Fibroblast of upper back skin (primary cell): ENCODE measurements at regions not wholly inside any gene's neighbourhood (a gene's known extent, or its start where the extent isn't known, plus 50 kb on each side); places are given as distances from the start of the nearest gene placed in this dataset.

Experiments used
- DNase-seq: peaks from one replicate; pipeline ENCODE4 v3.0.0-alpha.2; 2013

DNA sequence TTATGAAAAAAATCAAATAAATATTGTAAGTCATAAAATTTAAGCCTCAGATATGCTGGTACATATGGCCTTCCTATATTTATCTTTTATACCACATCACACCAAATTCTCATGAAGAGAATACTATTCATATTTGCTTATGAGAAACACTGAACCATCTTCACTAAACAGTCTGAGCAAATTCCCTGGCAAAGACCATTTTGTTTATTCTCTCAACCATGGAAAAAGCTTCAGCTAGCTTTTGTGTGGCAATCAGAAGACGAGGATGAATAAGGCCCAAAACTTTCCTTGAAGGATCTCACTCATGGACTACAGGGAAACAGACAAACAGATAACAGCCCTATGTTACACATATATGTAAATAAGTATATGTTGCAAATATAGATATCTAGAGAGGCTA lies 252.1 kb downstream of the TMX3 start:
- DNase-seq, result no peak

DNA sequence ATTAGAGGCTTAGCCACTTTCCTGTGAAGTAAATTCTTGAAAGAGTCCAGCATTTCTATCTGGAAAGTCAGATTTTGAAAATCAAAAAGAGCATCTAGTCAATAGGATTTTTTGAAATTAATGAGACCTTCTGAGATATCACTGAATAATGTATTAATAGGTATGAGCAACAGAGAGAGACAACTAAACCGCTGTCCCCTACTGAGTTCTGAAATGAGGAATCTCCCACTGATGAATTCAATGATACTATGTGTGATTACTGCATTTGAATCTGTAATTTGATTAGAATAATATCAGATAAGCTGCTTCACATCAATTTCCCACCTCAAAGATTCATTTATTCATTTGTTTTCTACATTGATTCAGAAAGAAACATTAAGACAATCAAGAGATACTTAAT lies 252.8 kb downstream of the TMX3 start:
- DNase-seq, result no peak

DNA sequence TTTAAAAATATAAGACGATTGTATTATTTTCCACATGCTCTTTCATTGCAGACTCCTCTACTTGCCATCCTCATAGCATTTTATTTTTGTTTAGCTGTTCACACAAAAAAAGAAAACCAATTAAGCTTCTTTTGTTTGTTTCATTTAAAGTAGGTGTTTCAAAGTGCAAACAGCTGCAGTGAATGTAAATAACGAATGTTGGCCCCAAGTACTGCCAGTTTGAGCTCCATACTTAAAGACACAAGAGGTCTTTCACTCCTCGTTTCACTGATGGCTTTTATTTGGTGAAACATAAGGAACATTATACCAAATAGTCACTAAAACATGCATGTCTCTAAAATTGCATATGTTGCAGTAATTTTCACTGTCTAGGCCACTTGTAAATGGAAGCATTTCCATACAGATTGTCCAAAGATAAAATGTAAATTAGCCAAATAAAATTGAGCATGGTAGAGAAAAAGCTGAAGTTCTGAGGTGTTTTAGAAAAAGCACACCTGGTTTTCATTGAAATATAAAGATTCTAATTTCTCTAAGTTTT lies 253.4 kb downstream of the TMX3 start:
- no peak for DNase-seq

DNA sequence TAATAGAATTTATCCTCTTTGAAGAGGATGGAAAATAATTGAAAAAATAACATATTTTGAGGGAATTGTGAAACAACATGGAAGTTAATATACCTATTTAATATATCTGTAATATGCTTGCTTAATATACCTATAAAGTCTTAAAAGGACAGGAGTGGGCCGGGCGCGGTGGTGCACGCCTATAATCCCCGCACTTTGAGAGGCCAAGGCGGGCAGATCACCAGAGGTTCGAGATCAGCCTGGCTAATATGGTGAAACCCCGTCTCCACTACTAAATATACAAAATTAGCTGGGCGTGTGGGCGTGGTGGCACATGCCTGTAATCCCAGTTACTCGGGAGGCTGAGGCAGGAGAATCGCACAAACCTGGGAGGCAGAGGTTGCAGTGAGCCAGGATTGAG lies 254.9 kb downstream of the TMX3 start:
- DNase-seq, result no peak

DNA sequence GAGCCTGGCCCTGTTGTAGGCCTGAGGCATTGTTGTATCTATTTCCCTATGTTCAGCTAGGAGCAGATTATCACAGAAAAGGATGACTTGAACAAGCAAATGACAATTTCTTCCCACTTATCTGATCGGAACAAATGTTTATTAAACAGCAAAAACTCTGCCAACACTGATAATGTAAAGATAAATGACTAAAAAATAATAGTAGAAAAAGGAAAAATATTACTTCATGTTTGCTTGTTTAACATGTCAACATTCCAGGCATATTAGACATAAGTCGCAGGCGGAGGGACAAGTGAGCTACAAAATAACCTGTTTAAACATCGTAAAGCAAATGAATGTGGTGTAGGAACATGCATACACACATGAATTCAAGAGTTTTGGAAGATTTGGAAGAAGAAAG lies 257.9 kb downstream of the TMX3 start:
- no peak for DNase-seq

DNA sequence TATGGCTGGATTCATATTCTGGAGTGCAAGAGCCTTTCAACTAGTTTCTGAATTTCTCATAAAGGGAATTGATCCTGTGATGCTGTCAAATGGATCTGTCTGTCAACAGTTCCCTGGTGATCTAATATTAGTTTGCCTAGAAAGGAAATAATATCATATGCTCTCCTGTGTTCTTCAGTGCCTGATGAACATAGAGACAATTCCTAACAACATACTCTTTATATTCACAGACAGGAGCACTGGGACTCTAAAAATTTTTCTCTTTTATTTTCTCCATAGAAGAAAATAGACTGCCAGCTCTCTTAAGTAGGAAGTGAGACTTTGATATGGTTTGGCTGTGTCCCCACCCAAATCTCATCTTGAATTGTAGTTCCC lies 259.7 kb downstream of the TMX3 start:
- no peak for DNase-seq

DNA sequence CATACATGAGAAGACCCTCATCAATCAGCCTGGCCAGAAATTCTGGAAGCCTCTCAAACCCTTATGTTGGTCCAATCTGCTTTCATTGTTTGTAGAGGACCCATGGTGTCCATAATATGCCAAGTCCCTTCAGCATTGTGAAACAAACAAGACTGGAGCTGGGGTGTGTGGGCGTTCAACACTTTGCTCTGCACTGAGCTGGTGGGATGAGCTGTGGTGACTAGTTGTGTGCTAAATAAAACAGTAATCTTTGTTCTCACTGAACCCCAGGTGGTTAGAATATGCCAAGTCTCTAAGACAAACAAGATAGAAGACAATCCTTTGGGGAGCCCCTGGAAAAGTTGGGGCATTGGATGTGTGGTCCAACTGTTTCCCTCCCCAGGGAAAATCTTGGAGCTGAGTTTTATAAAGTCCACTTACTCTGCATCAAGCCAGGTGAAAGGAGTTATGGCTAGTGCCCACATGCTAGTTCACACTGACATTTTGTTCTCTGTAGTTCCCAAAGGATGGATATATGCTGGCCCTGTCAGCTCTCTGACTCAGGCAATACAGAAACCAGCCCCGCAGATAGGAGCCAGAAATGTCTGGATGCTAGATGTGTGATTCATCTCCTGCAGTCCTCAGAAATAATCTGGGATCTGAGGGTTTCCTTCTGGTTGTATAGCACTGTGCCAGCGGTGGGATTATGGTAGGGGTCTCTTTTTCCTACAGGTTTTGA lies 260.2 kb downstream of the TMX3 start:
- peak; percentile 82 for DNase-seq

DNA sequence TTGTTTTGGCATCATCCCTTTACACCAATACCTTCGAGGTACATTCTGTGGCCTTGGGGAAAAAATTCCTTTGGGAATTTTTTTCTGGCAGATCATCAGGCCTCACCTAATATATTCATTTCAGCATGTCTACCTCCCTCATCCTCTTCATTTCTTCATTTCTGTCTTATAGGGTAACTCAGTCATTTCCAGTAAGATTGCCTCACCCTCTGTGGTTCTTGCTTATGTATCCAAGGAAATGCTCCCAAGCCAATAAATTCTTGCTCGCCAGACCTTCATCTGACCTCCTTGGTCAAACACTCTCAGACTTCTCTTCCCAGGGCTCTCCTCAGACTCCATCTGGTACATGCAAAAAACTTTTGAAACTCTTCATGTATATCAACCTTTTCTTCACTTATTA lies 265.6 kb downstream of the TMX3 start:
- peak; percentile 90 for DNase-seq

DNA sequence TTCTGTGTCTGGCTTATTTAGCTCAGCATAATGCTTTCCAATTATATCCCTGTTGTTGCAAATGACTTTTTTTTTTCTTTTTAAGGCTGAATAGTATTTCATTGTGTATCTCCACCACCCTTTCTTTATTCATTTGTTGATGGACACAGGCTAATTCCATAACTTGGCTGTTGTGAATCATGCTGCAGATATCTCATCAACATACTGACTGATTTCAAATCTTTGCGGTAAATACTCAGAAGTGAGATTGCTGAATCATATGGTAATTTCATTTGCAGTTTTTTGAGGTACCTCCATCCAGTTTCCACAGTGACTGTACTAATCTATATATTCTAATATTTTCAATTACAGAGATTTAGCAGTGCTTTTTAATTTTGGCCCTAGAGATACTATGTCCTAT lies 266.2 kb downstream of the TMX3 start:
- DNase-seq, result peak; percentile 84

DNA sequence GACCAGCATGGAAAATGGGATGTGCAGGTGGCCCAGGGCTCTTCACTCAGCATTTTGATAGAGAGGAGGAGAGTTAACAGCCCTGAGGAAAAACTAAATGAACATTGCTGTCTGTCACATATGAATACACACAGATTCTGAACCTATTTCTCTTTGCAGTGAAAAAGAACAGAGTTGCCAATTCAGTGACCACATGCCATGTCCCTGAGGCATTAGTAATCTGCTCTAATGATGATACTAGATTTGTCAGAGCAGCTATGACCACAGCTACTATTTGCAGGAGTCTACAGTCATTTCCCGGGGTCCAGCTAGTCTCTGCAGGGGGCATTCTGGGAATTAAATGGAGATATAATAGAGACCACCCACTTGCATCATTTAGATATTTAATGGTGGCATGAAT lies 267.6 kb downstream of the TMX3 start:
- DNase-seq, result peak; percentile 62

DNA sequence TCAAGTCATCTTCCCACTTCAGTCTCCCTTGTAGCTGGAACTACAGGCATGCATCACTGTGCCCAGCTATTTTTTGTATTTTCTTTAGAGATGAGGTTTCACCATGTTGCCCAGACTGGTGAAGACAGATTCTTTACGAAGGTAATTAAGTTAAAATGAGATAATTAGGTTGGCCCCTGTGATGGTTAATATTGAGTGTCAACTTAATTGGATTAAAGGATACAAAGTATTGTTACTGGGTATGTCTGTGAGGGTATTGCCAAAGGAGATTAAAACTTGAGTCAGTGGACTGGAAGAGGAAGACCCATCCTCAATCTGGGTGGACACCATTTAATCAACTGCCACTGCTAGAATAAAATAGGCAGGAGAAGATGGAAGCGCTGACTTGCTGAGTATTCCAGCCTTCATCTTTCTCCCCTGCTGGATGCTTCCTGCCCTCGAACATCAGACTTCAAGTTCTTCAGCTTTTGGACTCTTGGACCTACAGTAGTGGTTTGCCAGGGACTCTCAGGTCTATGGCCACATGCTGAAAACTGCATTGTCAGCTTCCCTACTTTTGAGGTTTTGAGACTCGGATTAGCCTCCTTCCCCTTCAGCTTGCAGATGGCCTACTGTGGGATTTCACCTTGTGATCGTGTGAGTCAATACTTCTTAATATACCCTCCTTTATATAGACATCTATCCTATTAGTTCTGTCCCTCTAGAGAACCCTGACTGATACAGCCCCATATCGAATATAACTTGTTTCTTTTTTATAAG lies 269.1 kb downstream of the TMX3 start:
- no peak for DNase-seq

DNA sequence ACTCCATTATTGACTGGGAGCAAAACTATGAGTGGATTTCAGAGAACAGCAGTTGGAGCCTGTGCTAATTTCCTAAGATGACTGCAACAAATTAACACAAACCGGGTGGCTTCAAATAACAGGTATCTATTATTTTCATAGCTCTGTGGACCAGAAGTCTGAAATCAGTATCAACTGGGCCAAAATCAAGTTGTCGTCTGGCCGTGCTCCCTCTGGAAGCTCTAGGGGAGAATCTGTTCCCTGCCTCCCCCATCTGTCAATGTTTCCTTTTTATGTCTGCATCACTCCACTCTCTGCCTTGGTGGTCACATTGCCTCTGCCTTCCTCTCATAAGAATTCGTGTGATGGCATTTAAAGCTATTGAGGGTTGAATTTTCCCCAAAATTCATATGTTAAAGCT lies 269.8 kb downstream of the TMX3 start:
- DNase-seq, result no peak

DNA sequence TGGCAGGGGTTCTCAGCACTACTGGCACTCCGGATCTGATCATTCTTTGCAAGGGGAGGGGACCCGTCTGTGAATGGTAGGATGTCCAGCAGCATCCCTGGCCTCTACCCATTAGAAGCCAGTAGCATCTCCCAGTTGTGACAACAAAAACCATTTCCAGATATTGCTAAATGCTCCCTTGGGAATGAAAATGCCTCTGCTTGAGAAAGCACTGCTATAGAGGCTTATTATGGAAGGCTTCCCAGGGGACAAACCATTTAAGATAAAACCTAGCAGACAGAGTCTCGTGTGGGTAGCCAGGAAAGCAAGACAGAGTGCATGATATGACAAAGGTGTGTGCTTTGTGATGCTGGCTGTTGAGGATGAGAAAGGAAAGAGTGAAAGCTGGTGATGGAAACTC lies 273.7 kb downstream of the TMX3 start:
- no peak for DNase-seq

DNA sequence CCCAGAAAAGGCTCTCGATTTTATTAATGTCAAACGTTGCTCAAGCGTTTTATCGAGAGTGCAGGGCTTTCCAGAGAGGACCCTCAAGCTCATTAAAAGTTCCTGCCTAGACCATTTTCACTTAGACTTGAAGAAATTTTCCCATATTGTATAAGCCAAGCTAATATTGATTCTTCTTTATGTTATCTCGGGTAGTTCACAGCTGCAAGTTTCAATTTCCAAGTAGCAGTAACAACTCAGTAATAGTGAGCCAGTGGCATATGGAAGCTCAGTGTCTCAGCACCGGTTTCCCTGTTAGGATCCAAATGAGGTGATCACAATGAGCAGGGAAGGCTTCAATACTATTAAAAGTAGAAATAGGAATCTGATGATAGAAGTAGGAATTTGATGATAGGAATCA lies 274.5 kb downstream of the TMX3 start:
- DNase-seq, result no peak

DNA sequence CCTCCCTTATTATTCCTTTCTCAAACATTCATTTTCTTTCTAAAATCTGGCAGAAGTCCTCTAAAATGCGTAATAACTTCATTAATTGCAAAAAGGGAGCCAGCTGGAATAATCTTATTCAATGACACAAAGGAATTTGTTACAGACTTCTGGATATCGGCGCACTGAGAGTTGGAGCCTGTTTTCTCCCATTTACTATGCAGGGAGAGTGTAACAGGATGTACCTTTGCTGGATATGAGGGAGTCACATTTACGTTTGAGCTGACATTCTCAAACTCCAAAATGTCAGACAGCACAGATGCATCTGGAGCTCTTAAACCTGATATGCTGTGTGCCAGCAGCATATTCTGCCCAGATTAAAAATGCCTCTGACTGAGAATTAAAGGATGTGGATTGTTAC lies 275.3 kb downstream of the TMX3 start:
- no peak for DNase-seq

DNA sequence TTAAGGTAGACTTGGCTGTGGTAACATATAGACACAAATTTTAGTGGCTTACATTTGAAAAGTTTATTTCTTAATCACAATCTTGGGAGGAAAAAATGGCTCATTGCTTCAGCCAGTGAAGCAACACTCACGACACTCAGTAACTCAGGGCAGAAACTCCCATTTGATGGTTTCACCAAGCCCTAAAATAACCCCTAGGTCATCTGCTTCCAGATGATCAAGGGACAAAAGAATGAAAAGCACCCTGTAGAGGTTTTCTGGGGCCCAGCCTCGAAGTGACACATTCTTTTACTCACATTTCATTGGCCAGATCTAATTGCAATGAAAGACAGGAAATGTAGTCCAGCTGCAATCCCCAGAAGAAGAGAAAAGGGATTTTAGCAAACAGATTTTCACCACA lies 275.9 kb downstream of the TMX3 start:
- peak; percentile 88 for DNase-seq

DNA sequence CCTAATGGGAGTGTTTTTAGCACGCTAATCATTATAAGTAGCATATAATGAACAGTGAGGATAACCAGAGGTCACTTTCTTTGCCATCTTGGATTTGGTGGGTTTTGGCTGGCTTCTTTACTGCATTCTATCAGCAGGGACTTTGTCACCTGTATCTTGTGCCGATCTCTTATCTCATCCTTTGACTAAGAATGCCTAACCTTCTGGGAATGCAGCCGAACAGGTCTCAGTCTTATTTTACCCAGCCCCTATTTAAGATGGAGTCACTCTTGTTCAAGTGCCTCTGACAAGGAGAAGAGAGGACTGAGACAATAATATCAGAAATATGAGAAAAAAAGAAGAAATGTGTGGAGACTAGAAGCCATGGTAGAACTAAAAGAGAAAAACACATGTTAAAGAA lies 276.4 kb downstream of the TMX3 start:
- no peak for DNase-seq

DNA sequence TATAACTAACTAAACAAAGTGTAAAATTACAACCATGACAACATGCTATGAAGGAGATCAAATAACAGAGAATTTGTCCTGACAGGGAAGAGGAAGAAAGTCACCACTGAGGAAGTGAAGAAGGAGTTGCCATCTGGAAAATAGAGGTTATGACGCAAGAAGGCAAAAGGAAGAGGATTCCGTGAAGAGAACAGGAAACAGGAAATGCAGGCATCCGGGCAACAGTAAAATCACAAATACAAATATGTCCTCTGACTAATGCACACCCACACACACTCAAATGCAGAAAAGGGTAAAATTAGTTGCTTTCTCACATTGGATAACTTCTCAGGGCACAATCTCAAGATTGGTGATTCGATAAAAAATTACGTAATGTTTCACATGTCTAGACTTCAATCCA lies 278.4 kb downstream of the TMX3 start:
- DNase-seq, result no peak

DNA sequence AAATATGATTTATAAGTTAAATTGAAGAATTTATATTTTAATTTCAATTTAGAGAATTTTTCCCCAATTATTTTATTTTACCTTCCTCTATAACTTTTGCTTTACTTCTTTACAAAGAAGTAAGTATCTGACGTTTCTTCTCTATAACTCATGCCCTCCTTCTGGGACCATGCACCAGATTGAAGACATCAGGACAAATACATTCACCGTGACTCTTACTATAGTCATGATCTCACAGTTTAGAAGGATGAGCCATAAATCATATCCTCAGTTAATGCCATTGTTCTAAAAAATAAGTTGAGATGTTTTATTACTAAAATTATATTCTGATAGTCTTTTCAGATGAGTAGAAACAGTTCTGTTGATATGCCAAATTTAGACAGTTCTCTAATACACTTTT lies 279.3 kb downstream of the TMX3 start:
- DNase-seq, result peak; percentile 56

DNA sequence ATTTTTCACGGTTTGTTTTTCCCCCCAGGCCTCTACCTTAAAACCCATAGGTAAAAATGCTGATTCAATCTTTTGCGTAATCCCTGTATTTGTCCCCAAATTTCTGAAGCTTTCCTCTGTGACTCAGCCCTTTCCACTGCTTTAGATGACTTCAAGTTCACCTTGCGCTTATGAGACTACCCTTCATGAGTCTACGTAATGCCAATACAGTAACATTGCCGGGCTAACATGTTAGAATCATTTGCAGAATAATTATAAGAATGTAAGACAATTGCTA lies 283.0 kb downstream of the TMX3 start:
- no peak for DNase-seq

DNA sequence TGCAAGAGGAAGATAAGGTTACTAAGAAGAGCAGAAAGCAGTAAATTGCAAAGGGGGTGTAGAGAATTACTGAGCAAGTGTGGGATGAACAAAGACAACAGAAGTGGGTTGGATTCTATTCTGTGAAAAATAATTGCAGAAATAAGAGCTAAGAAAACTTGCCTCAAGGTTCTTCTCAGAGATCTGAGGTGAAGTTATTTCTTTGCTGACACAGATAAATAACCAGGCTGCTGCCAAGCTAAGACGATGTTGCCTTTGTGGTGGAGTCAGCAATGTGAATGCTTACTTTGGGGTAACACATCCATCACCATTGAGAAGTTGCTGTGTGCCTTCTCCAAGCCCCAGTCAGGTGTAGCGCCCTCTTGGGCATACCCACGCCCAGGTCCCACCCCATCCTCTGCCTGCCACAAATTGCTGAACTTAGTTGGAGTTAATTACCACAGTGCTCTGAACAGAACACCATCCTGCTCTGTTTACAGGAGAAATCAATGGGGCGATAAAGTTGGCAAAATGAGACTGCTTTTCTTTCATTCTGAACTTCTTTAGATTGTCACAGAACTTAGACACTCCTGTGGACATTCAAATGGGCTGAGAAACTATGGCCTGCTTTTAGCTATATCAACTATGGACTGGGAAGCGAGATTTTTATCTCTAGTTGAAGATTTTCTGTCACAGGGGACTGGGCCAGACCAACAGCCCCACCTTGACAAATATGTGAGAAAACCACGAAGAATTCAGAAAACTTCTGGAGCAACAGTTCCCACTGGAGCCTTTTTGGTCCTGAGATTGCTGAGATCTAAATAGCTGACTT lies 283.6 kb downstream of the TMX3 start:
- peak; percentile 73 for DNase-seq

DNA sequence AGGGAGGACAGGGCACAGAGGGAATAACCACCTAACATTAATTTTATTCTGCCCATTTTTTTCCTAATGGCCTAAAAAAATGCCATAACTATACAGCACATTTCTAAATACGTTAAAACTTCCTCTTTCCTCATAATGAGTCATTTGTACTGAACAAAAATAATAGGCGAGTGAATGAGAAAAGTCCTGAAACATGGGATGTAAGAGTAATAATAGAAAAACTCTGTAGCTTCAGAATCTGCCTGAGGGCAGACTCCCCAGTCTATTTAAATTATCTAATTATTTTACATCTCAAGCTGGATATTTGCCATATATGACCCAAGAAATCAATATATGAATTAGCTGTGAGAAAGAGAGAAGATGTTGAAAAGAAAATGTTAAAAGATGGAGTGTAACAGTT lies 285.1 kb downstream of the TMX3 start:
- DNase-seq, result peak; percentile 41

DNA sequence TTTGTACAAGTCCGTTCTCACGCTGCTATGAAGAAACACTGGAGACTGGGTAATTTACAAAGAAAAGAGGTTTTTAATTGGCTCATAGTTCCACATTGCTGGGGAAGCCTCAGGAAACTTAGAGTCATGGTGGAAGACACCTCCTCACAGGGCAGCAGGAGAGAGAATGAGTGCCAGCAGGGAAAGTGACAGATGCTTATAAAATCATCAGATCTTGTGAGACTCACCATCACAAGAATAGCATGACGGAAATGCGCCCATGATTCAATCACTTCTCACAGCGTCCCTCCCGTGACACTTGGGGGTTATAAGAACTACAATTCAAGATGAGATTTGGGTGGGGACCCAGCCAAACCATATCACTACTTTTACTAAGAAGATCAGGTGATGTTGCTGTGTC lies 285.8 kb downstream of the TMX3 start:
- DNase-seq, result no peak

DNA sequence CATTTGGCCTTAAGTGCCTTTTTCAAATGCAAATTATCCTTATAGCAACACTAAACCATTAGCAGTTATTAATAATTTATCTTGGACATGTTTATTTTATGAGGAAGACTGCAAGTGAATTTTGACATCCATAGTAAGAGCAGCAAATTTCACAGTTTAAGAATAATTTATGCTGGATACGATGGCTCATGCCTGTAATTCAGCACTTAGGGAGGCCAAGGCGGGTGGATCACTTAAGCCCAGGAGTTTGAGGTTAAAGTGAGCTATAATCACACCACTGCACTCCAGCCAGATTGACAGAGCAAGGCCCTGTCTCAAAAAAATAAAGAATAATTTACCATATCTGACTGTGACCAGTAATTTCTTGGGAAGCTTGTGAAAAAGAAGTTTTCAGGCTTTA lies 286.2 kb downstream of the TMX3 start:
- no peak for DNase-seq
